ENCODE measurements at regions not wholly inside any gene's neighbourhood (a gene's known extent, or its start where the extent isn't known, plus 50 kb on each side); places are given as distances from the start of the nearest gene placed in this dataset.

GRCh38 chr3:118833075-118833474, 201.6 kb downstream of the IGSF11 start:
- TF ChIP-seq CTCF (IDR thresholded peaks at IDR 0.05; ENCODE audit: low read depth, low read length) (no peak), EZH2phosphoT487 (IDR thresholded peaks at IDR 0.05; ENCODE audit: low read depth) (no peak)

All from OCI-LY3 (cell line).